ENCODE measurements at regions not wholly inside any gene's neighbourhood (a gene's known extent, or its start where the extent isn't known, plus 50 kb on each side); places are given as distances from the start of the nearest gene placed in this dataset.
"Not testable (repeated sequence)": the region's sequence is repeated elsewhere in the genome, so short reads cannot be mapped to it uniquely, and the experiment has no call there.

GRCh38 chr1:149212946-149213345 lies 109.6 kb upstream of the NBPF9 start:
- H3K27me3 Mint-ChIP-seq (ENCODE audit: low read depth); H3K27ac Mint-ChIP-seq (ENCODE audit: unreplicated experiment); H3K4me1 Mint-ChIP-seq (ENCODE audit: low read depth); H3K9me3 Mint-ChIP-seq (ENCODE audit: low read depth); DNase-seq (ENCODE audit: low spot score); H3K4me3 Mint-ChIP-seq (ENCODE audit: unreplicated experiment); H3K36me3 Mint-ChIP-seq (ENCODE audit: low read depth): not testable (repeated sequence)

GRCh38 chr1:149213673-149214072 lies 110.3 kb upstream of the NBPF9 start:
- not testable (repeated sequence) for H3K36me3 Mint-ChIP-seq (ENCODE audit: low read depth); H3K4me1 Mint-ChIP-seq (ENCODE audit: low read depth)

GRCh38 chr1:149218080-149218988 lies 115.0 kb upstream of the NBPF9 start:
- H3K27ac Mint-ChIP-seq (ENCODE audit: unreplicated experiment); H3K36me3 Mint-ChIP-seq (ENCODE audit: low read depth); DNase-seq (ENCODE audit: low spot score); H3K27me3 Mint-ChIP-seq (ENCODE audit: low read depth); H3K4me1 Mint-ChIP-seq (ENCODE audit: low read depth); H3K9me3 Mint-ChIP-seq (ENCODE audit: low read depth); H3K4me3 Mint-ChIP-seq (ENCODE audit: unreplicated experiment): not testable (repeated sequence)

More at GRCh38 chr1:149213673-149214072, 110.3 kb upstream of the NBPF9 start:
- H3K4me3 Mint-ChIP-seq (ENCODE audit: unreplicated experiment); H3K27me3 Mint-ChIP-seq (ENCODE audit: low read depth); DNase-seq (ENCODE audit: low spot score); H3K27ac Mint-ChIP-seq (ENCODE audit: unreplicated experiment); H3K9me3 Mint-ChIP-seq (ENCODE audit: low read depth): not testable (repeated sequence)

- not testable (repeated sequence) for H3K27me3 Mint-ChIP-seq (ENCODE audit: low read depth); H3K4me1 Mint-ChIP-seq (ENCODE audit: low read depth); DNase-seq (ENCODE audit: low spot score); H3K36me3 Mint-ChIP-seq (ENCODE audit: low read depth); H3K9me3 Mint-ChIP-seq (ENCODE audit: low read depth); H3K27ac Mint-ChIP-seq (ENCODE audit: unreplicated experiment); H3K4me3 Mint-ChIP-seq (ENCODE audit: unreplicated experiment)
Measured at GRCh38 chr1:149219539-149219938, 116.2 kb upstream of the NBPF9 start.

- H3K36me3 Mint-ChIP-seq (ENCODE audit: low read depth); H3K27me3 Mint-ChIP-seq (ENCODE audit: low read depth); DNase-seq (ENCODE audit: low spot score); H3K9me3 Mint-ChIP-seq (ENCODE audit: low read depth); H3K4me3 Mint-ChIP-seq (ENCODE audit: unreplicated experiment); H3K27ac Mint-ChIP-seq (ENCODE audit: unreplicated experiment); H3K4me1 Mint-ChIP-seq (ENCODE audit: low read depth): not testable (repeated sequence)
Measured at GRCh38 chr1:149220463-149221074, 117.2 kb upstream of the NBPF9 start.

- not testable (repeated sequence) for H3K36me3 Mint-ChIP-seq (ENCODE audit: low read depth); DNase-seq (ENCODE audit: low spot score); H3K9me3 Mint-ChIP-seq (ENCODE audit: low read depth); H3K4me1 Mint-ChIP-seq (ENCODE audit: low read depth); H3K27me3 Mint-ChIP-seq (ENCODE audit: low read depth); H3K4me3 Mint-ChIP-seq (ENCODE audit: unreplicated experiment)
- peak overlapping the region; percentile 86 for H3K27ac Mint-ChIP-seq (ENCODE audit: unreplicated experiment)
Measured at GRCh38 chr1:149227933-149228665, 124.7 kb upstream of the NBPF9 start.

- H3K36me3 Mint-ChIP-seq (ENCODE audit: low read depth); H3K4me3 Mint-ChIP-seq (ENCODE audit: unreplicated experiment); H3K27ac Mint-ChIP-seq (ENCODE audit: unreplicated experiment); H3K27me3 Mint-ChIP-seq (ENCODE audit: low read depth); DNase-seq (ENCODE audit: low spot score); H3K9me3 Mint-ChIP-seq (ENCODE audit: low read depth); H3K4me1 Mint-ChIP-seq (ENCODE audit: low read depth): not testable (repeated sequence)
Measured at GRCh38 chr1:149228672-149229585, 125.6 kb upstream of the NBPF9 start.

GRCh38 chr1:149229813-149230212 lies 126.5 kb upstream of the NBPF9 start:
- DNase-seq (ENCODE audit: low spot score); H3K36me3 Mint-ChIP-seq (ENCODE audit: low read depth); H3K4me3 Mint-ChIP-seq (ENCODE audit: unreplicated experiment); H3K27me3 Mint-ChIP-seq (ENCODE audit: low read depth); H3K9me3 Mint-ChIP-seq (ENCODE audit: low read depth); H3K4me1 Mint-ChIP-seq (ENCODE audit: low read depth): not testable (repeated sequence)
- peak overlapping the region; percentile 49 for H3K27ac Mint-ChIP-seq (ENCODE audit: unreplicated experiment)

- not testable (repeated sequence) for DNase-seq (ENCODE audit: low spot score); H3K9me3 Mint-ChIP-seq (ENCODE audit: low read depth); H3K4me3 Mint-ChIP-seq (ENCODE audit: unreplicated experiment); H3K4me1 Mint-ChIP-seq (ENCODE audit: low read depth); H3K36me3 Mint-ChIP-seq (ENCODE audit: low read depth); H3K27ac Mint-ChIP-seq (ENCODE audit: unreplicated experiment); H3K27me3 Mint-ChIP-seq (ENCODE audit: low read depth)
Measured at GRCh38 chr1:149234926-149235914, 131.9 kb upstream of the NBPF9 start.

- not testable (repeated sequence) for H3K9me3 Mint-ChIP-seq (ENCODE audit: low read depth); H3K27me3 Mint-ChIP-seq (ENCODE audit: low read depth); H3K36me3 Mint-ChIP-seq (ENCODE audit: low read depth); H3K4me1 Mint-ChIP-seq (ENCODE audit: low read depth); DNase-seq (ENCODE audit: low spot score); H3K4me3 Mint-ChIP-seq (ENCODE audit: unreplicated experiment); H3K27ac Mint-ChIP-seq (ENCODE audit: unreplicated experiment)
Measured at GRCh38 chr1:149237515-149237914, 134.2 kb upstream of the NBPF9 start.

- H3K27me3 Mint-ChIP-seq (ENCODE audit: low read depth); H3K9me3 Mint-ChIP-seq (ENCODE audit: low read depth); H3K36me3 Mint-ChIP-seq (ENCODE audit: low read depth); H3K4me1 Mint-ChIP-seq (ENCODE audit: low read depth); DNase-seq (ENCODE audit: low spot score); H3K27ac Mint-ChIP-seq (ENCODE audit: unreplicated experiment); H3K4me3 Mint-ChIP-seq (ENCODE audit: unreplicated experiment): not testable (repeated sequence)
Measured at GRCh38 chr1:149239897-149240508, 136.7 kb upstream of the NBPF9 start.

Measured in chondrocyte (in vitro differentiated cells).